GM12878 (cell line): ENCODE measurements at regions not wholly inside any gene's neighbourhood (a gene's known extent, or its start where the extent isn't known, plus 50 kb on each side); places are given as distances from the start of the nearest gene placed in this dataset.
"Not testable (repeated sequence)": the region's sequence is repeated elsewhere in the genome, so short reads cannot be mapped to it uniquely, and the experiment has no call there.

Experiments used
- ATAC-seq: fragments of 200-7000 bp; cut with Tn5 transposase; 3 replicates; pipeline ENCODE4 v1.9.1; 2020; ENCODE audit warnings: mild to moderate bottlenecking, moderate library complexity
- BruUV-seq: library from RNA; stranded (reverse); fragments of 400-500 nt; replicated peaks from 2 replicates; lab custom pipeline; 2021; lab: Mats Ljungman, UMichigan
- CTCF ChIA-PET: fragments of 300-600 bp; sonication (Branson Sonifier 250); formaldehyde crosslinking; extraction: SDS; loops from one replicate; lab custom pipeline; 2021; ENCODE audit warnings: inconsistent platforms; lab: Yijun Ruan, JAX
- POLR2A ChIA-PET: fragments of 350-600 bp; formaldehyde crosslinking; extraction: SDS; loops from one replicate; lab custom pipeline; 2021; ENCODE audit warnings: inconsistent platforms; lab: Charles Lee
- RAD21 ChIA-PET: fragments of 300-600 bp; sonication (Branson Sonifier 250); formaldehyde crosslinking; loops from one replicate; lab custom pipeline; 2023; ENCODE audit warnings: antibody characterized with exemption; ENCODE audit not compliant: unreplicated experiment; lab: Charles Lee
- SMC1A ChIA-PET: fragments of 300-600 bp; sonication (Branson Sonifier 250); formaldehyde crosslinking; loops from one replicate; lab custom pipeline; 2023; ENCODE audit not compliant: unreplicated experiment, uncharacterized antibody; lab: Charles Lee
- DNase-seq: peaks from one replicate; pipeline ENCODE4 v3.0.0-alpha.2; 2011; ENCODE audit warnings: low read depth, low spot score
- FAIRE-seq: peaks from 3 replicates; lab custom pipeline; 2011; peaks lifted over from hg19 to GRCh38; lab: Jason Lieb, UNC
- H2AFZ ChIP-seq: 2 replicates; pipeline ENCODE4 v1.6.0; 2011; ENCODE audit warnings: low read depth, low read length, control low read depth; ENCODE audit not compliant: control insufficient read depth
- H3K27ac ChIP-seq: 2 replicates; pipeline ENCODE4 v1.5.1; 2011; ENCODE audit warnings: control low read depth; ENCODE audit not compliant: control insufficient read depth, insufficient read depth
- H3K27me3 ChIP-seq, 2 experiments: replicated peaks in 1 of 2; 2 replicates each; pipeline versions ENCODE4 v1.6.0 to v1.6.1; 2011; ENCODE audit warnings: low read length in 1 of 2; ENCODE audit not compliant: control insufficient read depth in 2 of 2, insufficient read depth in 2 of 2
- H3K36me3 ChIP-seq, 2 experiments: 2 replicates each; pipeline ENCODE4 v1.5.1; 2011; ENCODE audit warnings: low read length in 1 of 2; ENCODE audit not compliant: control insufficient read depth in 2 of 2, insufficient read depth in 2 of 2
- H3K4me1 ChIP-seq: 2 replicates; pipeline ENCODE4 v1.6.1; 2011; ENCODE audit warnings: mild to moderate bottlenecking, low read length, moderate library complexity, mixed read lengths; ENCODE audit not compliant: control insufficient read depth, insufficient read depth
- H3K4me2 ChIP-seq: 2 replicates; pipeline ENCODE4 v1.6.0; 2011; ENCODE audit warnings: control low read depth; ENCODE audit not compliant: control insufficient read depth, insufficient read depth
- H3K4me3 ChIP-seq: fragments of 200-600 bp; sonication (generic); 2 replicates; pipeline ENCODE4 v1.5.1; 2016
- H3K79me2 ChIP-seq: 2 replicates; pipeline ENCODE4 v1.6.0; 2011; ENCODE audit warnings: low read length; ENCODE audit not compliant: control insufficient read depth, insufficient read depth
- H3K9ac ChIP-seq: 2 replicates; pipeline ENCODE4 v1.8.0; 2011; ENCODE audit warnings: low read length, control low read depth, mixed read lengths; ENCODE audit not compliant: control insufficient read depth, insufficient read depth
- H3K9me3 ChIP-seq: replicated peaks from 3 replicates; pipeline ENCODE4 v1.5.1; 2011; ENCODE audit warnings: mild to moderate bottlenecking, low read length; ENCODE audit not compliant: control insufficient read depth, insufficient read depth
- H4K20me1 ChIP-seq: 2 replicates; pipeline ENCODE4 v1.6.0; 2011; ENCODE audit not compliant: control insufficient read depth, insufficient read depth
- JUND ChIP-seq: IDR thresholded peaks from 2 replicates; pipeline ENCODE4 v1.6.1; 2012; ENCODE audit warnings: low read depth, mild to moderate bottlenecking, low read length, improper control_type of control experiment, moderate library complexity
- KAT2A ChIP-seq: conservative IDR thresholded peaks from 2 replicates; pipeline ENCODE4 v1.6.1; 2011; ENCODE audit warnings: low read depth, low read length; ENCODE audit not compliant: control insufficient read depth
- MYC ChIP-seq: IDR thresholded peaks from 2 replicates; pipeline ENCODE4 v1.6.1; 2011; ENCODE audit warnings: mild to moderate bottlenecking, low read length, moderate library complexity, inconsistent platforms; ENCODE audit not compliant: insufficient read depth, insufficient replicate concordance, insufficient read length, severe bottlenecking
- NFYA ChIP-seq: IDR thresholded peaks from 2 replicates; pipeline ENCODE4 v1.6.1; 2011; ENCODE audit warnings: low read depth, mild to moderate bottlenecking, low read length, improper control_type of control experiment, borderline replicate concordance
- NR2C1 ChIP-seq: fragments of 450-650 bp; IDR thresholded peaks from 2 replicates; pipeline ENCODE4 v1.6.1; 2017; ENCODE audit warnings: antibody characterized with exemption, mild to moderate bottlenecking, moderate library complexity
- RELA ChIP-seq: fragments of 450-650 bp; IDR thresholded peaks from 2 replicates; pipeline ENCODE4 v1.8.0; 2014; ENCODE audit warnings: borderline replicate concordance; ENCODE audit not compliant: partially characterized antibody
- YBX1 ChIP-seq: fragments of 450-650 bp; IDR thresholded peaks from 2 replicates; pipeline ENCODE4 v1.6.1; 2016; ENCODE audit warnings: antibody characterized with exemption
- YY1 ChIP-seq: IDR thresholded peaks from 2 replicates; pipeline ENCODE4 v1.6.1; 2011; ENCODE audit warnings: low read depth, mild to moderate bottlenecking, low read length
- ZNF24 ChIP-seq: fragments of 450-650 bp; IDR thresholded peaks from 2 replicates; pipeline ENCODE4 v1.6.1; 2017; ENCODE audit warnings: antibody characterized with exemption, mild to moderate bottlenecking
- ZNF274 ChIP-seq: IDR thresholded peaks from one replicate; pipeline ENCODE4 v1.8.0; 2011; ENCODE audit not compliant: insufficient read length, insufficient read depth
- WGBS: methylation state at CpG from one replicate; pipeline ENCODE4 v1.1.6; 2016; ENCODE audit warnings: low lambda C conversion rate; ENCODE audit not compliant: insufficient replicate concordance, insufficient coverage; ENCODE audit errors: missing lambda C conversion rate; 5-methylcytosine and 5-hydroxymethylcytosine counted together
- in situ Hi-C: fragments of 300-500 bp; cut with MboI; formaldehyde crosslinking; loops from 9 replicates; pipeline ENCODE4 v1.14.3; 2018; ENCODE audit warnings: mixed read lengths
- intact Hi-C: fragments of 100-400 bp; cut with micrococcal nuclease; formaldehyde crosslinking; loops from one replicate; pipeline ENCODE4 v1.14.2; 2022; ENCODE audit not compliant: unreplicated experiment
- TF ChIP-seq, protein P1 (sequence below): fragments of 450-650 bp; IDR thresholded peaks from 2 replicates; pipeline ENCODE4 v1.6.1; 2017; ENCODE audit warnings: mild to moderate bottlenecking
- TF ChIP-seq, protein P2 (sequence below): fragments of 450-650 bp; IDR thresholded peaks from 2 replicates; pipeline ENCODE4 v1.6.1; 2014; ENCODE audit warnings: mild to moderate bottlenecking
- TF ChIP-seq, protein P3 (sequence below): fragments of 450-650 bp; IDR thresholded peaks from 2 replicates; pipeline ENCODE4 v1.6.1; 2016; ENCODE audit warnings: mild to moderate bottlenecking

DNA sequence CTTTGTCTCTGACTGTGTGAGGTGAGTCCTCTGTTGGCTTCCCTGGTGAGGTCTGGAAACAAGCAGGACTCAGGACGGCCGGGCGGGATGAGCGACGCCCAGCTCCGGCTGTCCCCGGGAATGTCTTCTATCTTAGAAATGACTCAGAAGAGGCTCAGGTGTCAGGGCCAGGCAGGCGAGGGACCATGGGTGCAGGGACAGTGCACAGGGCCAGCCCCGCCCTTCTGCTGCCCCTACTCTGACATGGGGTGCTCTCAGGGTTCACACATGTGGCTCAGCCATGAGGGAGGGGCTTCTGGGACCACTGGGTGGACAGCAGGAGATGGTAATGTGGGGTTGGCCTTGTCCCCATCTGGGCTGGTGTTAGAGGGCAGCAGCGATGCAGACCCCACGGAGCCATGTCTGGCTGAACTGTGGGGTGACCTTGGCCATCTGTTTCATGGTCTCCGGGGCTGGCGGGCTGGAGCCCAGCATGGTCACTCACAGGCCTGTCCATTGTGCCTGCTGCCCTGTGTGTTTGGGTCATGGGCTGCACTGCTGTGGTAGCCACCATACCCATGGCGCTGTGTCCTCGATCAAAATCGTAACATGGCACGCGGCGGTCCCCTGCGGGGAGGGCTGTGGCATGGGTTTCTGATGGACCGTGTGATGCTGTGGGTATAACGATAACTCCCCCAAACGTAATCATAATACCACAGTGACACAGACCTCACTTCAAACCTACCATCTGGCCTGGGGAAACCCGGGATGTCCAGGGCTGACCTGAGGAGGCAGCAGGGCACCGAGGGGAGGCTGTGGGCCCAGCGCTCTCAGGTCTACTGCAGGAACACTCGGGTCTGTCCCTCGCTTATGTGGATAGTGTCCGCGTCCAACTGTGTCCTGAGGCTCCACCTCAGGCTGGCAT lies 368.8 kb downstream of the TMEM121 start:
- Histone ChIP-seq H3K4me2 (no peak overlapping the region), H3K79me2 (no peaks in the 10 kb centered on the region), H3K4me3 (no peak overlapping the region), H3K9me3 (no peaks in the 10 kb centered on the region), H3K27me3 (no peaks in the 10 kb centered on the region), H3K4me1 (no peaks in the 10 kb centered on the region), H2AFZ (no peak overlapping the region), H3K9ac (no peak overlapping the region), H3K27ac (no peak overlapping the region), H3K36me3 (no peaks in the 10 kb centered on the region), H4K20me1 (no peaks in the 10 kb centered on the region)
- FAIRE-seq (no peak), DNase-seq (no peak), ATAC-seq (no peak)
- intact Hi-C loops: no loop called here
- ChIA-PET POLR2A (no interaction called here), RAD21 (no interaction called here), SMC1A (no interaction called here), CTCF (no interaction called here)
- no CpG with 5 or more reads among the region's 30 CpGs for WGBS
- in situ Hi-C loops: no loop called here
- BruUV-seq: no TSS peak
- TF ChIP-seq, protein P1, sequence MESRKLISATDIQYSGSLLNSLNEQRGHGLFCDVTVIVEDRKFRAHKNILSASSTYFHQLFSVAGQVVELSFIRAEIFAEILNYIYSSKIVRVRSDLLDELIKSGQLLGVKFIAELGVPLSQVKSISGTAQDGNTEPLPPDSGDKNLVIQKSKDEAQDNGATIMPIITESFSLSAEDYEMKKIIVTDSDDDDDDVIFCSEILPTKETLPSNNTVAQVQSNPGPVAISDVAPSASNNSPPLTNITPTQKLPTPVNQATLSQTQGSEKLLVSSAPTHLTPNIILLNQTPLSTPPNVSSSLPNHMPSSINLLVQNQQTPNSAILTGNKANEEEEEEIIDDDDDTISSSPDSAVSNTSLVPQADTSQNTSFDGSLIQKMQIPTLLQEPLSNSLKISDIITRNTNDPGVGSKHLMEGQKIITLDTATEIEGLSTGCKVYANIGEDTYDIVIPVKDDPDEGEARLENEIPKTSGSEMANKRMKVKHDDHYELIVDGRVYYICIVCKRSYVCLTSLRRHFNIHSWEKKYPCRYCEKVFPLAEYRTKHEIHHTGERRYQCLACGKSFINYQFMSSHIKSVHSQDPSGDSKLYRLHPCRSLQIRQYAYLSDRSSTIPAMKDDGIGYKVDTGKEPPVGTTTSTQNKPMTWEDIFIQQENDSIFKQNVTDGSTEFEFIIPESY: no peak
- TF ChIP-seq JUND: no peak
- TF ChIP-seq NR2C1: no peak
- TF ChIP-seq, protein P2, sequence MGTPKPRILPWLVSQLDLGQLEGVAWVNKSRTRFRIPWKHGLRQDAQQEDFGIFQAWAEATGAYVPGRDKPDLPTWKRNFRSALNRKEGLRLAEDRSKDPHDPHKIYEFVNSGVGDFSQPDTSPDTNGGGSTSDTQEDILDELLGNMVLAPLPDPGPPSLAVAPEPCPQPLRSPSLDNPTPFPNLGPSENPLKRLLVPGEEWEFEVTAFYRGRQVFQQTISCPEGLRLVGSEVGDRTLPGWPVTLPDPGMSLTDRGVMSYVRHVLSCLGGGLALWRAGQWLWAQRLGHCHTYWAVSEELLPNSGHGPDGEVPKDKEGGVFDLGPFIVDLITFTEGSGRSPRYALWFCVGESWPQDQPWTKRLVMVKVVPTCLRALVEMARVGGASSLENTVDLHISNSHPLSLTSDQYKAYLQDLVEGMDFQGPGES: no peak
- TF ChIP-seq, protein P3, sequence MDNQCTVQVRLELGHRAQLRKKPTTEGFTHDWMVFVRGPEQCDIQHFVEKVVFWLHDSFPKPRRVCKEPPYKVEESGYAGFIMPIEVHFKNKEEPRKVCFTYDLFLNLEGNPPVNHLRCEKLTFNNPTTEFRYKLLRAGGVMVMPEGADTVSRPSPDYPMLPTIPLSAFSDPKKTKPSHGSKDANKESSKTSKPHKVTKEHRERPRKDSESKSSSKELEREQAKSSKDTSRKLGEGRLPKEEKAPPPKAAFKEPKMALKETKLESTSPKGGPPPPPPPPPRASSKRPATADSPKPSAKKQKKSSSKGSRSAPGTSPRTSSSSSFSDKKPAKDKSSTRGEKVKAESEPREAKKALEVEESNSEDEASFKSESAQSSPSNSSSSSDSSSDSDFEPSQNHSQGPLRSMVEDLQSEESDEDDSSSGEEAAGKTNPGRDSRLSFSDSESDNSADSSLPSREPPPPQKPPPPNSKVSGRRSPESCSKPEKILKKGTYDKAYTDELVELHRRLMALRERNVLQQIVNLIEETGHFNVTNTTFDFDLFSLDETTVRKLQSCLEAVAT: no peak
- TF ChIP-seq MYC: no peak
- TF ChIP-seq ZNF274: no peak
- TF ChIP-seq YY1: no peak
- no peak for TF ChIP-seq RELA
- no peak for TF ChIP-seq ZNF24
- TF ChIP-seq YBX1: no peak
- TF ChIP-seq KAT2A: no peak
- no peak for TF ChIP-seq NFYA

DNA sequence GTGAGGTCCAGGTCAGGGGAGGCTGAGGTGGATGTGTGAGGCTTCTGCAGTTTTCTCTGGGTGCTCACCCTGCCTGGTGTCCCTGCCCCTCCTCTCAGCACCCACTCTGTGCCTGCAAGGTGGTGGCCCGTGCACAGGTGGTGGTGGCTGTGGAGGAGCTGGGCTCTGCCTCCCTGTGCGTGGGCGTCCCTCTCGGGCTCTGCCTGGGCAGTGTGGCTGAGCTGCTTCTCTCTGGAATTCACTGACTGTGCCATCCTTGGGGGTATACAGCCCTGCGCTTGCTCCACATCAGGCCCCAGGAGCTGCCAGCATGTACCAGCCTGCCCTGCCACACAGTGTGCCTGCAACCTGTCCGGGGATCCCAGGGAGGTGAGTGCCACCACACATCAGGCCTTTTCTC lies 369.8 kb downstream of the TMEM121 start:
- H3K4me3 ChIP-seq, H4K20me1 ChIP-seq, H2AFZ ChIP-seq, H3K9me3 ChIP-seq, H3K27ac ChIP-seq, in situ Hi-C loops, SMC1A ChIA-PET, BruUV-seq, FAIRE-seq, H3K4me2 ChIP-seq, POLR2A ChIA-PET, RAD21 ChIA-PET, intact Hi-C loops, CTCF ChIA-PET, H3K4me1 ChIP-seq, H3K79me2 ChIP-seq, H3K36me3 ChIP-seq, DNase-seq, H3K9ac ChIP-seq, H3K27me3 ChIP-seq, ATAC-seq: not testable (repeated sequence)
- WGBS: no CpG with 5 or more reads among the region's 6 CpGs
